ENCODE measurements at regions not wholly inside any gene's neighbourhood (a gene's known extent, or its start where the extent isn't known, plus 50 kb on each side); places are given as distances from the start of the nearest gene placed in this dataset.

DNA sequence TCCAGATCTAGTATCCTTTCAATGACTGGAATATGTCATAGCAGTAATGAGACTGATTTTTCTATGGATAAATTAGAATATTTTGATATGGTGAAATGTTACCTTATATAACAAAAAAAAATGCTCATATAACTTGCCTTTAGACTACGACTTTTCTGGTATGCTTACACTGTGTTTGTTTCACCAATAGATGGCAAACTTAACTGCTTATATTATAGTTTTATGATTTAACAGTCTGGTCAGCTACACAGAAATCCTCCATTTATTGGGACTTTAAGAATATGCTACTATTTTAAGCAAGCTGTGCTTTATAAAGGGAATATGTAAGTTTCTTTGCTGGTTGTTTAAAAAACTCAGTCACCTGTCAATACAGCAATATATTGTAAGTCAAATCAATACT lies 205.6 kb downstream of the VGLL3 start:
- TF ChIP-seq, protein P1, sequence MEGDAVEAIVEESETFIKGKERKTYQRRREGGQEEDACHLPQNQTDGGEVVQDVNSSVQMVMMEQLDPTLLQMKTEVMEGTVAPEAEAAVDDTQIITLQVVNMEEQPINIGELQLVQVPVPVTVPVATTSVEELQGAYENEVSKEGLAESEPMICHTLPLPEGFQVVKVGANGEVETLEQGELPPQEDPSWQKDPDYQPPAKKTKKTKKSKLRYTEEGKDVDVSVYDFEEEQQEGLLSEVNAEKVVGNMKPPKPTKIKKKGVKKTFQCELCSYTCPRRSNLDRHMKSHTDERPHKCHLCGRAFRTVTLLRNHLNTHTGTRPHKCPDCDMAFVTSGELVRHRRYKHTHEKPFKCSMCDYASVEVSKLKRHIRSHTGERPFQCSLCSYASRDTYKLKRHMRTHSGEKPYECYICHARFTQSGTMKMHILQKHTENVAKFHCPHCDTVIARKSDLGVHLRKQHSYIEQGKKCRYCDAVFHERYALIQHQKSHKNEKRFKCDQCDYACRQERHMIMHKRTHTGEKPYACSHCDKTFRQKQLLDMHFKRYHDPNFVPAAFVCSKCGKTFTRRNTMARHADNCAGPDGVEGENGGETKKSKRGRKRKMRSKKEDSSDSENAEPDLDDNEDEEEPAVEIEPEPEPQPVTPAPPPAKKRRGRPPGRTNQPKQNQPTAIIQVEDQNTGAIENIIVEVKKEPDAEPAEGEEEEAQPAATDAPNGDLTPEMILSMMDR (IDR thresholded peaks at IDR 0.05): peak in 5 of 12 donors; percentile 9 to 41 (median 34)
- TF ChIP-seq POLR2A (IDR thresholded peaks at IDR 0.05): no peak

Data from heart left ventricle (tissue), 13 donors.